Transverse colon (tissue), 4 donors: ENCODE measurements at regions not wholly inside any gene's neighbourhood (a gene's known extent, or its start where the extent isn't known, plus 50 kb on each side); places are given as distances from the start of the nearest gene placed in this dataset.

Experiments used
- DNase-seq: peaks from one replicate; pipeline ENCODE4 v3.0.0-alpha.2; 2019
- H3K27ac ChIP-seq, 4 donors: fragments of 200-600 bp; sonication (generic); 2 replicates each; pipeline ENCODE4 v1.5.1; 2016 to 2018; ENCODE audit warnings: inconsistent platforms in 4 of 4
- H3K27me3 ChIP-seq: fragments of 200-600 bp; sonication (generic); 2 replicates; pipeline ENCODE4 v1.5.1; 2017; ENCODE audit warnings: inconsistent platforms
- H3K36me3 ChIP-seq, 4 donors: fragments of 200-600 bp; sonication (generic); 2 replicates each; pipeline ENCODE4 v1.5.1; 2017 to 2019; ENCODE audit warnings: inconsistent platforms in 4 of 4
- H3K4me1 ChIP-seq, 4 donors: fragments of 200-600 bp; sonication (generic); 2 replicates each; pipeline ENCODE4 v1.5.1; 2017 to 2020; ENCODE audit warnings: inconsistent platforms in 4 of 4
- H3K4me3 ChIP-seq, 4 donors: fragments of 200-600 bp; sonication (generic); 1 replicate in 1 of 4; 2 replicates in 3 of 4; pipeline versions ENCODE4 v1.5.1 to v1.6.1; 2017 to 2019; ENCODE audit warnings: inconsistent platforms in 4 of 4
- H3K9me3 ChIP-seq, 2 donors: fragments of 200-600 bp; sonication (generic); 2 replicates each; pipeline ENCODE4 v1.5.1; 2017 to 2019; ENCODE audit warnings: inconsistent platforms in 2 of 2
- EP300 ChIP-seq: sonication (generic); formaldehyde crosslinking; IDR thresholded peaks from one replicate; pipeline ENCODE4 v1.6.1; 2017; ENCODE audit warnings: antibody characterized with exemption, low read depth
- POLR2A ChIP-seq: fragments of 450-650 bp; IDR thresholded peaks from one replicate; pipeline ENCODE4 v1.6.1; 2016; ENCODE audit warnings: antibody characterized with exemption, mild to moderate bottlenecking, moderate library complexity
- POLR2AphosphoS5 ChIP-seq, 3 donors: sonication (generic); formaldehyde crosslinking; IDR thresholded peaks; one replicate each; pipeline ENCODE4 v1.6.1; 2016; ENCODE audit warnings: antibody characterized with exemption in 3 of 3
- WGBS, 2 donors: methylation state at CpG; one replicate each; pipeline ENCODE4 v1.1.5; 2018; ENCODE audit warnings: low coverage in 1 of 2; 5-methylcytosine and 5-hydroxymethylcytosine counted together
- in situ Hi-C, 4 donors: fragments of 200-750 bp; cut with MboI; loops; one replicate each; pipeline versions ENCODE4 v1.15.0 to v1.15.1; 2017; ENCODE audit warnings: low sequenced_read_pairs in 3 of 4, low pct_ligation_motif_present in 1 of 4, low pct_unique_long_range_greater_than_20kb in 1 of 4
- intact Hi-C: fragments of 100-400 bp; cut with DNase I; formaldehyde crosslinking; loops from one replicate; pipeline ENCODE4 v1.15.1; 2023; ENCODE audit warnings: low total_unique reads
- TF ChIP-seq, protein P1 (sequence below), 5 experiments: fragments of 200-600 bp in 3 of 5; fragments of 450-650 bp in 2 of 5; sonication (generic) in 3 of 5; IDR thresholded peaks; 1 replicate in 2 of 5; 2 replicates in 3 of 5; pipeline ENCODE4 v1.5.1; 2016 to 2017; ENCODE audit warnings: antibody characterized with exemption in 5 of 5, inconsistent platforms in 3 of 5, mild to moderate bottlenecking in 2 of 5, moderate library complexity in 1 of 5

DNA sequence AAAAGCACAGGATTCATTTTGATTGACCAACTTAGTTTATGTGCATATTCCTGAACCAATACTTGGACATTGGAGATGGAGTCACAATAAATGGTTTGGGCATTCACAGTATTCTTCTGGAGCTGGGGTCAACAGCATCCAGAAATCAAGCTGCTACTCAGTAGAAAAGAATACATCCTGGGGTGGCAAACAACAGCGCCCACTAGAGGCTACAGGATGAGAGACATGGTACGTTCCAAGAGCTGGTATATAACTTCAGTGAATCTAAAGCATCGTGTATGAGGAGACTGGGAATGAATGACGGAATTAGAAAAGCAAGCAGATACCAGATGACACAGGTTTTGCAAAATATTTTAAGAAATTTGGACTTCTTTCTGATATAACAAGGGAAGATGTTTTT lies 142.9 kb upstream of the FIGN start:
- no peaks in the 10 kb centered on the region for H3K27me3 ChIP-seq
- in situ Hi-C loops (no loop called here), intact Hi-C loops (no loop called here)
- H3K27ac ChIP-seq, result no peak overlapping the region
- no peak overlapping the region for H3K4me3 ChIP-seq
- H3K9me3 ChIP-seq, result no peaks in the 10 kb centered on the region
- H3K4me1 ChIP-seq, result no peaks in the 10 kb centered on the region
- no peak for DNase-seq
- 60 to 80% methylated on average over 2 to 4 of the region's 4 CpGs for WGBS, 2 donors
- TF ChIP-seq, protein P1, sequence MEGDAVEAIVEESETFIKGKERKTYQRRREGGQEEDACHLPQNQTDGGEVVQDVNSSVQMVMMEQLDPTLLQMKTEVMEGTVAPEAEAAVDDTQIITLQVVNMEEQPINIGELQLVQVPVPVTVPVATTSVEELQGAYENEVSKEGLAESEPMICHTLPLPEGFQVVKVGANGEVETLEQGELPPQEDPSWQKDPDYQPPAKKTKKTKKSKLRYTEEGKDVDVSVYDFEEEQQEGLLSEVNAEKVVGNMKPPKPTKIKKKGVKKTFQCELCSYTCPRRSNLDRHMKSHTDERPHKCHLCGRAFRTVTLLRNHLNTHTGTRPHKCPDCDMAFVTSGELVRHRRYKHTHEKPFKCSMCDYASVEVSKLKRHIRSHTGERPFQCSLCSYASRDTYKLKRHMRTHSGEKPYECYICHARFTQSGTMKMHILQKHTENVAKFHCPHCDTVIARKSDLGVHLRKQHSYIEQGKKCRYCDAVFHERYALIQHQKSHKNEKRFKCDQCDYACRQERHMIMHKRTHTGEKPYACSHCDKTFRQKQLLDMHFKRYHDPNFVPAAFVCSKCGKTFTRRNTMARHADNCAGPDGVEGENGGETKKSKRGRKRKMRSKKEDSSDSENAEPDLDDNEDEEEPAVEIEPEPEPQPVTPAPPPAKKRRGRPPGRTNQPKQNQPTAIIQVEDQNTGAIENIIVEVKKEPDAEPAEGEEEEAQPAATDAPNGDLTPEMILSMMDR (IDR thresholded peaks at IDR 0.05), result peak in 2 of 5 experiments; percentile 8 to 29
- TF ChIP-seq EP300, result no peak
- no peaks in the 10 kb centered on the region for H3K36me3 ChIP-seq

DNA sequence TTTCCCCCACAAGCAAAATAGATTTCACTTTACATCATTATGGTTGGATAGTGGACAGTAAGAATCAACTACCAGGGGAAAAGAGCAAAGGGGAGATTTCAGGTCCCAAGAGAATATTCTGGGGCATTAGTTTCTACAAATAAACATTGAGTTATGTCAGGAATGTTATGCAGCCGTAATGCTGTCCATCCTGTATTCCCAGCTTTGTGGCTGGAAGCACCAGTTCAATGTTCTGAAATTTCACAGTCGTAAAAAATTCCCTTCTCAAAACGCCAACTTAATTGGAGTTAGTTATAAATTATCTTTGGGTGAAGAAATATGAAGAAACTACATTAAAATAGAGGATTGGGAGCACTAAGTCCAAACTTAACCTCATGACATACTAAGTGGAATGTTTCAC lies 141.5 kb upstream of the FIGN start:
- no peak for DNase-seq
- 29 to 35% methylated on average over 3 of the region's 3 CpGs for WGBS, 2 donors
- Histone ChIP-seq H3K4me1 (no peaks in the 10 kb centered on the region), H3K36me3 (no peaks in the 10 kb centered on the region), H3K27ac (no peak overlapping the region), H3K9me3 (no peaks in the 10 kb centered on the region), H3K4me3 (no peak overlapping the region), H3K27me3 (no peaks in the 10 kb centered on the region)
- intact Hi-C loops (no loop called here), in situ Hi-C loops (no loop called here)
- TF ChIP-seq POLR2AphosphoS5 (IDR thresholded peaks at IDR 0.05) (no peak), POLR2A (no peak), EP300 (no peak)
- TF ChIP-seq, protein P1 (IDR thresholded peaks at IDR 0.05), result no peak

DNA sequence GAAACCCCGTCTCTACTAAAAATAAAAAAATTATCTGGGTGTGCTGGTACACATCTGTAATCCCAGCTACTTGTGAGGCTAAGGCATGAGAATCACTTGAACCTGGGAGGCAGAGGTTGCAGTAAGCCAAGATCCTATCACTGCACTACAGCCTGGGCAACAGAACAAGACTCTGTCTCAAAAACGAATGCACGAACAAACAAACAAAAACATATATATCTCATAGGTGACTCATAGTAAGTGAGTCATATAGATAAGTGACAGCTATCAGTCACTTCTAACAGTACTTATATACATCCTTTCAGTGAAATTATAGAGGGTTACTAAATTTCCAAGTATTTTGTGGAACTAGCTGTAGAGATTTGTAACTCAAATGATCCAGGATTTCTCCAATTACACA lies 127.3 kb upstream of the FIGN start:
- no peak for TF ChIP-seq POLR2A
- no peak for TF ChIP-seq EP300
- TF ChIP-seq, protein P1 (IDR thresholded peaks at IDR 0.05), result no peak
- no peak for TF ChIP-seq POLR2AphosphoS5 (IDR thresholded peaks at IDR 0.05)
- no peak for DNase-seq
- Histone ChIP-seq H3K9me3 (no peaks in the 10 kb centered on the region), H3K4me3 (no peak overlapping the region), H3K27me3 (no peaks in the 10 kb centered on the region), H3K27ac (no peak overlapping the region), H3K4me1 (no peaks in the 10 kb centered on the region), H3K36me3 (no peaks in the 10 kb centered on the region)
- WGBS, 2 donors, result 79% methylated on average over 3 of the region's 3 CpGs
- in situ Hi-C loops, result no loop called here
- intact Hi-C loops, result no loop called here

DNA sequence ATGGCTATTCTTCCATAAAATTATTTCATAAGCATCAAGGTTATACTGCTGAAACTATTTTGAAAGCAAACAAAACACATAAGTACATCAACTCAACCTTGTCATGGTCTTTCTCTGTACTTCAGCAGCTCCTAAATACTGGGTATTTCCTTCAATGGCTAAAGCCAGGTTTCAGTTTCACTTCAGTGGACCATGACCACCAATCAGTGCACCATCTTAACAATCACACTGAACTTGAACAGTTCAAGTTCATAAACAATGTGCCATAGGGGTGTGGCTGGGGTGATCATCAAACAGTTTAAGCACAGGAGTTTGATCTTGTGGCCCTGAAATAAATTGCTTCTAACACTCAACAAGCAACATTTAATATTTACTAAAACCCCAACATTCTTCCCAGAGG lies 124.1 kb upstream of the FIGN start:
- Histone ChIP-seq H3K4me3 (no peak overlapping the region), H3K27ac (no peak overlapping the region), H3K36me3 (no peaks in the 10 kb centered on the region), H3K27me3 (no peaks in the 10 kb centered on the region), H3K4me1 (no peaks in the 10 kb centered on the region), H3K9me3 (no peaks in the 10 kb centered on the region)
- intact Hi-C loops (no loop called here), in situ Hi-C loops (no loop called here)
- DNase-seq, result no peak
- no peak for TF ChIP-seq POLR2AphosphoS5 (IDR thresholded peaks at IDR 0.05)
- TF ChIP-seq, protein P1 (IDR thresholded peaks at IDR 0.05), result no peak
- TF ChIP-seq EP300, result no peak
- no peak for TF ChIP-seq POLR2A
